Retina (tissue), 1 donor: ENCODE measurements at regions not wholly inside any gene's neighbourhood (a gene's known extent, or its start where the extent isn't known, plus 50 kb on each side); places are given as distances from the start of the nearest gene placed in this dataset.

Experiments
- DNase-seq: peaks from one replicate; pipeline ENCODE4 v3.0.0-alpha.2; 2016

DNA sequence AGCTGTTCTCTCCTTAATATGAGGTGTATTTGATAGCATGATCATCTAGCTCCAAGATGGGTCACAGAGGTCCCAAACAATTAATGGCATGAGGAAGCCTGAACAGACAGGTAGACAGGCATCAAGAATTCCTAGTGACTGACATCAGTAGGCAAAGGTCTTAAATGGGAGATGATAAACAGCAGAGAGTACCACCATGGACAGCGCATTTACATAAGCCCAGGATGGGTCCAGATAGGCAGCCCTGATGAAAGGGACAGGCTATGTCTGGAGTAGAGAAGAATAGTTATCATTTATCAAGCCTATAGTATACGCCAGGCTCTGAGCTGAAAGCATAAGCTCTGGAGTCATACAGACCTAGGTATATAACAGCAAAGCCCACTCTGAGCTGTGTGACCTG, 434.7 kb upstream of the SETBP1 start:
- DNase-seq: no peak

DNA sequence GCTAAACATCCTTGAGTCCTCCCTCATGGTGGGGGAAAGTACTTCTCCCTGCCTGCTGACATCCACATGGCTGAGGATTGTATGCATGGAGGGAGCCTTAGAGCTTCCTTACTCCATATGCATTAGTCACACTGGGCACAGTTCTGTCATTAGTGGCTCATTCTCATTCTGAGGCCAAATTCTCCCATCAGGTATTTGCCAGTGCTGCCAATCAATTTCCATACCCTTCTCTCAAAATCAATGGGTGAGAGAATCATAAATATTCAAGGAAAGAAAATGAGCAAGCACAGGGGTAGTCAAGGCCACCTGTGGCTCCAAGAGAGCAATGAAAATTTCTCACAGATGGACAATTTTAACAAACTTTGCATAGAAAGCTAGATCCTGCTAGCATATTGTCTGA, 422.6 kb upstream of the SETBP1 start:
- DNase-seq: no peak

DNA sequence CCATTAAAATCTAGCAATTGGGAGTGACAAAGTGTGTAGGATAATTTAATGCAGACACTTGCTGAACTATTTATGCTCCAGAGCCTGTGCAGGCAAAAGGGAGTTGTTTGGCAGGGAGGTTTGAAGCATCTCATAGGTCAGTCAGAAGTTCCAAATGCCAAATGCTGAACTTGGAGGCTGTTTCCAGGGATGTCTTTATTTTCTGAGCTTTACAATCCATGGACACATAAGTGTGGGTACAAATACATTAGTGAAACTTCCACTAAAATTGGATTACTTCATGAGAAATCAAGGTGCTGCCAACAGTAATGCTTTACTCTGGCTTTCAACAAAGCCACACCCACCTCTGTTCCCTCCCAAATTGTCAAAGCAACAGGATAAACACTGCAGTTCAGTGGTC, 422.1 kb upstream of the SETBP1 start:
- no peak for DNase-seq

DNA sequence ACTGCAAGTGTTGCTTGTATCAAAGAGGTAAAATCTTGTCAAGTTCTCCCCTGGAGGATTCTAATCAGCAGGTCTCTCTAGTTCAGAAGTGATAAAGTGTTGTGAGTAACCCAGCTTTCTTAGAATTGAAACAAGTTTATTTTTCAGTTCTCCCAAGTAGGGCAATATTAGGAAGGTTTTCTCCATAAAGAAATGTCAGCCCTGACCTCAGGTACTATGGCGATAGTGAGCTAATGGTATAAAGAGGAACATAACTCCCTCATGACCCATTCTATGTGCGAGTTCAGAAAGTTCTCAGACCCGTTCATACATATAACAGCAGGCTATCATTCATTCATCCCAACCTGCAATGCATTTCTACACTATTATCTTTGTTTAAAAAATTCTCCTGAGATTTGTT, 421.1 kb upstream of the SETBP1 start:
- no peak for DNase-seq

DNA sequence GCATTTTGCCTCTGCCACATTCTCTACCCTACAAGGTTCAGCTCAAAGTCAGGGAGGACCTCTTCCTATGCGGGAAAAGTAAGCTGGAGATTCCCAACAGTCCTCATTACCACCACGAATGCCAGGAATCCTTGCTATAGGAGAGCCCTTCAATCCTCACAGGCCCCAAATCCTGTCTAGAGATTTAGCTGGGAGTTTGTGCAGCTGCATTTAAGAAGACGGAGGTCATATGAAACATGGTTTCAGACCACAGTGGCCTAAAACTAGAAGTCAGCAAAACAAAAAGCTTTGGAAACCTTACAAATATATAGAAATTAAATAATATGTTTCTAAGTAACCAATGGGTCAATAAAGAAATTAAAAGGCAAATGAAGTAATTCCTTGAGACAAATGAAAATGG, 415.3 kb upstream of the SETBP1 start:
- DNase-seq: no peak

DNA sequence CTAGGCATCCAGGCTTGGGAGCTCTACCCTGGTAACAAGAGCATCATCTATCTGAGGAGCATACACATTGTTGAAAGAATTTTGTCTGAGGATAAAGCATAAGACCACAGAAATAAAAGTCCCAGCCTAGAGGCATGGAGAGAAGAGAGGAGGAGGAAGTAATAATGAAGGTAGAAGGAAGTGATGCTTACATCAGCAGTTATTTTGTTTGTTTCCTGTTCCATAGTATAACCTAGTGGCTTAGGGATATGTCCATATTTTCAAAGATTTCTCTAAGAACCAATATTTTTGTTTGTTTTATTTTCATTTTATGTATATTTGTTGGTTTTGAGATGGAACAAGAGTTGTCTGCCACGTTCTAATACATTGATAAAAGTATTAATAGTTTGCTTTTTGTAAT, 407.4 kb upstream of the SETBP1 start:
- DNase-seq: no peak

DNA sequence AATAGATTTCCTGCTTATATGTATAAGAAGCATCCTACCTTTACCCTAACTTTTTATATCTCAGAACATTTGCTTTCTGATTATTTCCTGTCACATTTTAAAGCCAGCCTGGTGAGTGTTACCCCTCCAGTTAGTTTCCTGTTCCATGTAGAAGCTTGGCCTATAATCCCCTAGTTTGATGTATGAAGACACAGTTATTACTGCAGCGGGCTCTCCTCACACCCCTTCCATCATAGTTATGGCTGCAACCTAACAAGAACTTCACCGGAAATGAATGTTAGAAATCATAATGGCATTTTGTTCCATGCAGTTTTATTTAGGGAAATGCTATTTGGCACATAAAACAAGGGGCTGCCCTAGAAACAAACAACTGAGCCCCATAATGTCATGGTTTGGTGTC, 400.2 kb upstream of the SETBP1 start:
- no peak for DNase-seq

DNA sequence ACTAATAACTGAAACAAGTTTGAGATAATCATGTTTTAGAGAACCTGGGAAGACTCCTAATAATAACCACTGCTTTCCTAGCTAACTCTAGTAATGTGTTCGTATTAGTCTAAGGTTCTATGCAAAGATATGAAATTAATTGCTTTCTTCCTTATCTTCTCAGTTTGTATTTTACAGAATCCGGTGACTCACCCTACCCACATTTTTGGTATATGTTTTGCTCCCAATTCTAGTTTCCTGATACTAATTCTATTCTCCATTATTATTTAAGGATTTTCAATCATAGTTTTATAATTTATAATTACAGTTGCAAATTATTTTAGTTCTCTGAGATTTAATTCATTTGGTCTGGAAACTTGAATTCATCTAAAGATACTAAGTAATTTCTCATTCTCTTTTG, 394.6 kb upstream of the SETBP1 start:
- DNase-seq: no peak

DNA sequence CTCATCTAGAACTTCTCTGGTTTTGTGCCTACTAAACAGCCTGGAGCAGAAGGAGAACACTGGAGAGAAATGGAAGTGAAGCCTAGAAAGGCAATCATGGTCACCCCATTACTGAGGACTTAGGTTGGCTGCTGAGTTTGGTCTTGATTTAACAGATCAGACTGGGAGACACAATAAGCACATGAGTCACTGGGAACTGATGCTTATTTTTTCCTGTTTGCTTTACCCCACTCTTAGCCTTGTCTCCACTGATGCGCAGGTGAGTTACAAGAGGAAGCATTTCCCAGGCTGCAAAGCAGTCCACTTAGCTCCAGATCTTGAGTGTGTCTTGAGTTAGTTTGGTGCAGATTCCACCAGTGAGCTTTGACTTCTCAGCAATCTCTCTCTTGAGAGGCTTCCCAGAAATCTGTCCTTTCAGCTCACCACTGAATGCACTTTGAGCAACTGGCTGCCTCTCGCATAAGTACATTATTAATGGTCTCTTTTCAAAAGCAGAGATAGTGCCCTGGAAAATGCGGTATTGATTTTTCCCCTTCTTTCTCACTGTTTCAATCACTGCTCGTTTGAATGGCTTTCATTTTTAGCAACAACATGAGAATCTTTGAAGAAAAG, 390.2 kb upstream of the SETBP1 start:
- peak; percentile 37 for DNase-seq

DNA sequence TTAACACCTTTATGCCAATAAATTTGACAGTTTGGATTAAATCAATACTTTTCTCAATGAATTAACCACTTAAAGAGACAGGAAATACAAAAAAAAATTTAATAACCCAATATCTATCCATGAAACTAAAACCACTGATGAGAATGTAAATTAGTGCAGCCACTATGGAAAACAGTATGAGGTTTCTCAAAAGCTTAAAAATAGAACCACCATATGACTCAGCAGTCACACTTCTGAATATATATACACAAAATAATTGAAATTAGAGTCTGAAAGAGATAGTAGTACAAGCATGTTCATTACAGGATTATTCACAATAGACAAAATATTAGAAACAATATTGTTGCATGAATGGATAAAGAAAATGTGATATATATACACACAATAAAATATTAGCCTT, 382.1 kb upstream of the SETBP1 start:
- no peak for DNase-seq

DNA sequence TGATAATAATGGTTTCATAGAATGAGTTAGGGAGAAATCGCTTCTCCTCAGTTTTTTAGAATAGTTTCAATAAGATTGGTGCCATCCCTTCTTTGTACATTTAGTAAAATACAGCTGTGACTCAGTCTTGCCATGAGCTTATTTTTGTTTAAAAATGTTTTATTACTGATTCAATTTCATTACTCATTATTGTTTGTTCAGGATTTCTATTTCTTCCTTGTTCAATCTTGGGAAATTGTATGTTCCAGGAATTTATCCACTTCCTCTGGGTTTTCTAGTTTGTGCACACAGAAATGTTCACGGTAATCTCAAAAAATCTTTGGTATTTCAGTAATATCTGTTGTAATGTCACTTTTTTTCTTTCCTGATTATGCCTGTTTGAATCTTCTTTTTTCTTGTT, 371.5 kb upstream of the SETBP1 start:
- no peak for DNase-seq

DNA sequence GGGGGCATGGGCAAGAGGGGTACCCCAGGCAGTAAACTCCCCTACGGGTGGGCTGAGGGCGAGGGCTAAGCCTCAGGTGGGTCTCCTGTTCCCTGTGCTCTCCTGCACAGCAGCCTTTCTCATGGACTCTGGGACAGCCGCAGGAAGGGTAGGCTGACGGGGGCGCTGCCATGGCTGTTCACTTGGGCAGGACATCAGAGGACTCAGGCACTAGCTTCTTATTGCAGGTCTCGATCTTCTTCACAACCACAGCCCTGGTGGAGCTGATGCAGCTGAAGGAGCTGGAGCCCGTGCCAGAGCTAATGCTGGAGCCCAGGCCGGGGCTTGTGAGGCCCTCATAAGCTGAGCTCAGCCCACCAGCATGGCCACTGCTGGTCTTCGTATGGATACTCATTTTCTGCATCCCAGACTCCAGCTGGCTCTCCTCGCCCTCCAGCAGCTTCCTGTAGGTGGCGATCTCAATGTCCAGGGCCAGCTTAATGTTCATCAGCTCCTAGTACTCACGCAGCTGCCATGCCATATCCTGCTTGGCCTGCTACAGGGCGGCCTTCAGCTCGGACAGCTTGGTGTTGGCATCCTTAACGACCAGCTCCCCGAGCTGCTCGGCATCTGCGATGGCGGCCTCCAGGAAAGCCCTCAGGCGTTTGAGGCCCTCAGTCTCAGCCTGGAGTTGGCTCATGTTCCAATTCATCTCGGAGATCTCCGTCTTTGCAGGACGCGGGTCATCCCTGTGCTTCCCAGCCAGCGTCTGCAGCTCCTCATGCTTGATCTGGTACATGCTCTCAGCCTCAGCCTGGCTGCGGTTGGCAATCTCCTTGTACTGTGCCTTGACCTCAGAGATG, 359.8 kb upstream of the SETBP1 start:
- DNase-seq: no peak

DNA sequence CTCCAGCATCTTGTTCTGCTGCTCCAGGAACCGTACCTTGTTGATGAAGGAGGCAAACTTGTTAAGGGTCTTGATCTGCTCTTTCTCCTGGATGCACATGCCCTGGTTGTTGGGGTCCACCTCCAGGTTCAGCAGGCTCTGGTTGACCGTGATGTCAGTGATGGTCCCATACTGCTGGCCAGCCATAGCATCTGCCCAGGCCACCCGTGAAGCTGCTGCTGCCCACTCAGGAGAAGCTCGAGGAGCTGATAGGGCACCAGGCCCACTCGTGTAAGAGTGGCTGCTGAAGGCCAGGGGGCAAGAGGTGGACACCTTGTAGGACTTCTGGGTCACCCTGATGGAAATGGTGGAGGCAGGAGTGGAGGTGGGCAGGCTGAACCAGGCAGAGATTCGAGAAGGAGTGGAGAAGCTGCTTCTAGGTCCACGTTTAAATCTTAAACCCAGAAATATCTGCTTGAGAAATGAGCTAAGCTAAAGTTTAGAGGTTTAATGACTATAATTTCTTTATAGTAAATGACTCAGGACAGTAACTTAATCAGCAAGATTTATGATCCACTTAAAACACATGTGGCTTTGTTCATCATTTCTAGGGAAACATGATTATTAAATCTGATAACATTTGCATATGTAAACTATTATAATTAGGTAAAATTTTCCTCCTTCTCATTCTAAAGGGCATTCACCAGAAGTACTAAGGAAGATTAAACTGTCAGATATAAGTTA, 358.7 kb upstream of the SETBP1 start:
- DNase-seq: no peak

DNA sequence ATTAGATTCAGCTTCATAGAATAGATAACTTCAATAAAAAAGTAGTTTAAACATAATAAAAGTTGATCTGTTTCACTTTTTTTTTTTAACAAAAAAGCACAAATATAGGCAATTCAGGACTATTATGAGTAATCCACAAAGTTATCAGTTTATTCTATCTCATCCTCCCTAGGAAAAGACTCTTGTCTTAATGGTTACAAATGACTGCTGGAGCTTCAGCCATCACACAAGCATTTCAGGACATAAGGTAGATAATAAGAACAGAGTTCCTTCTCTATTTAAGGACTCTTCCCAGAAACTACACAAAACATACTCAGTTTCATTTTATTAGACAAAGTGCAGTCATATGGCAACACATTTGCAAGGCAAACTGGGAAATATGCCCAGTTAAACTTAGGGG, 357.6 kb upstream of the SETBP1 start:
- DNase-seq: no peak

DNA sequence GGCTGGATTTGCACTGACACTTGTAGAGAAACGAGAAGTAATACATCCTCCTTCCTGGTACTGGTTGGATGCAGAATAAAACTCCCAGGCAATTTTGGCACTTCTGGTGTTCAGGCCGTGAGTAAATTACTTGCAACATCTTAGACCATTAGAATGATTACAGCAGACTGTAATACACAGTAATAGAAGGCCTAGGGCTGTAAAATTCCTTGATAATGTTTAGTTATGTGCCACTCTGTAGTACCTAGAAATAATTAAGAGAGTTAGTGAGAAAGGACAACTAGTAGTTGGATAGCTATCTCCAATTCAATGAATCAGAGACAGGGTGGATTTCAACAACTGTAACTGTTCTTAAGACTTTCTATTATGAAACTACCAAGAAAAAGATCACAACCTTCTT, 356.3 kb upstream of the SETBP1 start:
- no peak for DNase-seq

DNA sequence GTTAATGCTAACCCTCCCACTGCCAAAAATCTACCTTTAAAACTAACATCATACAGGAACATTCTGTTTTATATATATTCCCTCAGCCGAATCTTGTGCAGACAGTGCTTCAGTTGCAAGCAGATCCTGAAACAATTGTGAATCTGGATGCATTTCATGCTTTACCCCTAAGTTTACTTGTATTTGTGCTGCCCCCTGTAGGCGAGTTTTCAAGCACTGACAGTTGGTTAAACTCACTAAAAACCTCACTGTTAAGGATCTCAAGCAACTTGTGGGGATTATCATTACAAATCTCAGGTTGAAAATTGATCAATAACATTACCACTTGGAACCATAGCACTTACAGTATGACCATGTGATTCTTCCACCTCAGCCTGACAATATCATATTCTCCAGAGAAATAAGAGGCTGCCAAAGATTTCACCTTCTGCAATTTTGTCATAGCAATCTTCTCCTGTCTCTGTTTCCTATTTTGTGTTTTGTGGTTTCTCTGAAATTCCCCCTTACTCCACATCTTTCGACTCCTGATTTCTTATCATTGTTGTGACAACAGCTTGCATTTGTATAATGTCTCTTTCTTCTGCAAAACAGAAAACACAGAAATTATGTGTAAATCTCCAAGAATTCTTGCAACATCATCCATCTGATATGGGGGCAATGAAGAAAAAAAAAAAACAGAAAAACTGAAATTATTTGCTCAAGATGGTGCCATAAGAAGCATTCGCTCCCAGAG, 354.6 kb upstream of the SETBP1 start:
- DNase-seq: peak; percentile 7

DNA sequence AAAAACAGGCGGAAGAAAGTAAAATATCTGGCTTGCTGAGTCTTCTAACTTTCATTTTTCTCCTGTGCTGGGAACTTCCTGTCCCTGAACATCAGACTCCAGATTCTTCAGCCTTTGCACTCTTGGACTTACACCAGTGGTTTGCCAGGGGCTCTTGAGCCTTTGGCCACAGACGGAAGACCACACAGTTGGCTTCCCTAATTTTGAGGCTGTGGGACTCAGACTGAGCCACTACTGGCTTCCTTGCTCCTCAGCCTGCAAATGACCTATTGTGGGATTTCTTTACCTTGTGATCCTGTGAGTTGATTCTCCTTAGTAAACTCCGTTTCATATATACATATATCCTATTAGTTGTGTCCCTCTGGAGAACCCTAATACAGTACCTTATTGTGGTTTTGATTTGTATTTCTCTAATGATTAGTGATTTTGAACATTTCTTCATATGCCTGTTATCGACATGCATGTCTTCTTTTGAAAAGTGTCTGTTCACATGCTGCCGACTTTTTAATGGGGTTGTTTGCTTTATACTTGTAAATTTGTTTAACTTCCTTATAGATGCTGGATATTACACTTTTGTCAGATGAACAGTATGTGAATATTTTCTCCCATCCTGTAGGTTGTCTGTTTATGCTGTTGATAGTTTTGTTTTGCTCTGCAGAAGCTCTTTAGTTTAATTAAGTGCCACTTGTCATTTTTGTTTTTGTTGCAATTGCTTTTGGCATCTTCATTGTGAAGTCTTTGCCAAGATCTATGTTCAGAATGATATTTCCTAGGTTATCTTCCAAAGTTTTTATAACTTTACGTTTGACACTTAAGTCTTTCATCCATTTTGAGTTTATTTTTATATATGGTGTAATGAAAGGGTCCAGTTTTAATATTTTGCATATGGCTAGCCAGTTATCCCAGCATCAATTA, 348.8 kb upstream of the SETBP1 start:
- DNase-seq: no peak

DNA sequence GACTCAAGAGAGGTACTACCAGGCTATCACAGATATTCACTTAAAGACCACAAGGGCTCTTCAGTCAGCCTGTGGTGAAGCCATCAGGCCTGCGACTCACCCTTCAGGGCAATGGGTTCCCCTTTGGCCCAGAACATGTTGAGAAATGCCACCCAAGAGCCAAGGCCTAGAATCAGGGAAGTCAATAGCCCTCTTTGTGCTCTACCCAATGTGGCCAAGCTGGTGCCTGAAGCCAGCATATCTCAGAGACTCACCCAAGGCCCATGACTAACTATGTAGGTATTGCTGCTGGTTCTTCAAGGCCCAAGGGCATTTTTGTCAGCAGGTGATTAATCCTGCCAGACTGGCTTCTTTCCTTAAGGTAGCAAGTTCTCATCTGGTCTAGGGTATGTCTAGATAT, 338.9 kb upstream of the SETBP1 start:
- no peak for DNase-seq

DNA sequence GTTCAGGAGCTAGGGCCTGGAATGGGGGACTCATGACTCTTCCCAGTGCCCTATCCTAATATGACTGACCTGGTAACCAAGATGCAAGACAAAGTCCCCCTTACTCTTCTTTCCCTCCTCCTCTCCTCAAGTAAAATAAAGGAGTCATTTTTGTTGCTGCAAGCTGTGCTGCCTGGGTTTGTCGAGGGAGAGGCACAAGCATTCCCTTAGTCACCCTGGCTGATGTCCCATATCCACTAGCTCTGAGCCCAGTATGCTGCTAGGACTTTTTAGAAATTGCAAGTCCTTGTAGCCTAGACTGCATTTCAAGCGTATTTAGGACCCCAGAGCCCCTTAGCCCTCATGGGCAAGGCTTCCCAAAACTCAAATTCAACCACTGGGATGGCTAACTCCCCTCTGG, 338.5 kb upstream of the SETBP1 start:
- no peak for DNase-seq

DNA sequence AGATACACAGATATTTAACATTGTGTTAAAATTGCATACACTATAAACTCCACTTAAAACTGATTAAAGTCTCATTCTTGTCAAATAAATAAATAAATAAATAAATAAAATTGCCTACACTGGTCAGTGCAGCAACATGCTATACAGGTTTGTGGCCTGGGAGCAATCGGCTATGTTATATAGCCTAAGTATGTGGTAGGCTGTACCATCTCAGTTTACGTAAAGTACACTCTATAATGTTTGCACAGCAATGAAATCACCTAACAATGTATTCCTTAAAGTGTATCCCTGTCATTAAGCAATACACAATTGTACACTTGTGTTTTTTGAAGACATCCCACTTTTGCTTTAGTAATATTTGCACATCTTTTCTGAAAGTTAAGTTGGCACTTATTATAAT, 337.7 kb upstream of the SETBP1 start:
- DNase-seq: no peak

DNA sequence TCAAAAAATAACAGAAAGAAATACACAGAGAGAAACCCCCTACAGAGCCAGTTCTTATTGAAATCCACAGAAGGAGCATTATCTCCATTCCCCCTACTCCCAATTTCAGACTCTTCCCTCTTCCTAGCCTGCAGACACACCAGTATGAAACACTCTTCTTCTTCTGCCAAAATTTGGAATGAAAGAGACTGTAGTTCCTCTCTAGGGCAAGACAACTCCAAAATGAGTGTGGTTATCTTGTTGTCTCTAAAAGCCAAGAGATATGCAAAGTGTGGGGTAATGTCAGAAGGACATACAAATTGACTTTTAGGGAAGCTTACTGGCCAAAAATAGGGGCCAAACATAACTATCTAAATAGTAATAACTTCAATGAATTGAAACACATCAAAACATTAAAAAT, 337.1 kb upstream of the SETBP1 start:
- DNase-seq: no peak

DNA sequence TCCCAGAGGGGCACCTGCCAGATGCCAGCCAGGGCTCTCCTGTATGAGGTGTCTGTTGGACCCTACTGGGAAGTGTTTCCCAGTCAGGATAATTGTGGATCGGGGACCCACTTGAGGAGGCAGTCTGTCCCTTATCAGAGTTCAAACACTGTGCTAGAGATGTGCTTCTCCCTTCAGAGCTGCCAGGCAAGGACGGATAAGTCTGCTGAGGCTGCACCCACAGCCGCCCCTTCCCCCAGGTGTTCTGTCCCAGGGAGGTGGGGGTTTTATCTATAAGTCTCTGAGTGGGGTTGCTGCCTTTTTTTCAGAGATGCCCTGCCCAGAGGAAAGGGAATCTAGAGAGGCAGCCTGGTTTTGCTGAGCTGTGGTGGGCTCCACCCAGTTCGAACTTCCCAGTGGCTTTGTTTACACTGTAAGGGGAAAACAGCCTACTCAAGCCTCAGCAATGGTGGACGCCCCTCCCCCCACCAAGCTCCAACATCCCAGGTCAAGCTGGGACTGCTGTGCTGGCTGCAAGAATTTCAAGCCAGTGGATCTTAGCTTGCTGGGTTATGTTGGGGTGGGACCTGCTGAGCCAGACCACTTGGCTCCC, 324.0 kb upstream of the SETBP1 start:
- no peak for DNase-seq
